CD4-positive, alpha-beta T cell treated with Interferon gamma for 1 hour (primary cell): ENCODE measurements at regions not wholly inside any gene's neighbourhood (a gene's known extent, or its start where the extent isn't known, plus 50 kb on each side); places are given as distances from the start of the nearest gene placed in this dataset.

Source experiments
- DNase-seq: peaks from one replicate; pipeline ENCODE4 v3.0.0-alpha.2; 2020

- DNase-seq, result no peak
Measured at GRCh38 chr6:44533421-44533820, 145.9 kb downstream of the CDC5L start.

- no peak for DNase-seq
Measured at GRCh38 chr6:44534291-44534690, 146.8 kb downstream of the CDC5L start.

GRCh38 chr6:44535446-44535845 lies 147.9 kb downstream of the CDC5L start:
- DNase-seq, result no peak

- DNase-seq, result no peak
Measured at GRCh38 chr6:44535967-44536366, 148.5 kb downstream of the CDC5L start.

GRCh38 chr6:44537306-44538049 lies 150.0 kb downstream of the CDC5L start:
- DNase-seq, result no peak

GRCh38 chr6:44538131-44538806 lies 150.8 kb downstream of the CDC5L start:
- no peak for DNase-seq

GRCh38 chr6:44538807-44539201 lies 151.3 kb downstream of the CDC5L start:
- DNase-seq, result no peak

GRCh38 chr6:44539701-44540355 lies 152.3 kb downstream of the CDC5L start:
- no peak for DNase-seq

GRCh38 chr6:44540881-44541280 lies 153.4 kb downstream of the CDC5L start:
- no peak for DNase-seq

GRCh38 chr6:44542401-44543116 lies 155.1 kb downstream of the CDC5L start:
- DNase-seq, result no peak

GRCh38 chr6:44543664-44544063 lies 156.2 kb downstream of the CDC5L start:
- no peak for DNase-seq

- DNase-seq, result no peak
Measured at GRCh38 chr6:44545224-44545623, 157.7 kb downstream of the CDC5L start.

- DNase-seq, result no peak
Measured at GRCh38 chr6:44548319-44548718, 160.8 kb downstream of the CDC5L start.

GRCh38 chr6:44549516-44549915 lies 162.0 kb downstream of the CDC5L start:
- DNase-seq, result no peak

- DNase-seq, result no peak
Measured at GRCh38 chr6:44554194-44554593, 166.7 kb downstream of the CDC5L start.

GRCh38 chr6:44554861-44555260 lies 167.4 kb downstream of the CDC5L start:
- no peak for DNase-seq

- no peak for DNase-seq
Measured at GRCh38 chr6:44556046-44556445, 168.5 kb downstream of the CDC5L start.

GRCh38 chr6:44558024-44558831 lies 170.7 kb downstream of the CDC5L start:
- no peak for DNase-seq

GRCh38 chr6:44558832-44559251 lies 171.3 kb downstream of the CDC5L start:
- DNase-seq, result no peak

GRCh38 chr6:44559486-44560270 lies 172.2 kb downstream of the CDC5L start:
- no peak for DNase-seq

- DNase-seq, result no peak
Measured at GRCh38 chr6:44560458-44561059, 173.1 kb downstream of the CDC5L start.
